Suprapubic skin (tissue), 4 donors: ENCODE measurements at regions not wholly inside any gene's neighbourhood (a gene's known extent, or its start where the extent isn't known, plus 50 kb on each side); places are given as distances from the start of the nearest gene placed in this dataset.

Experiments used
- EP300 ChIP-seq: sonication (generic); formaldehyde crosslinking; IDR thresholded peaks from one replicate; pipeline ENCODE4 v1.6.1; 2017; ENCODE audit warnings: antibody characterized with exemption
- POLR2A ChIP-seq, 2 donors: fragments of 450-650 bp; IDR thresholded peaks; one replicate each; pipeline ENCODE4 v1.6.1; 2017; ENCODE audit warnings: antibody characterized with exemption in 2 of 2, mild to moderate bottlenecking in 2 of 2, moderate library complexity in 2 of 2
- POLR2AphosphoS5 ChIP-seq, 3 donors: sonication (generic); formaldehyde crosslinking; IDR thresholded peaks; one replicate each; pipeline ENCODE4 v1.6.1; 2017; ENCODE audit warnings: antibody characterized with exemption in 3 of 3
- TF ChIP-seq, protein P1 (sequence below), 2 donors: fragments of 200-600 bp in 1 of 2; fragments of 450-650 bp in 1 of 2; sonication (generic) in 1 of 2; IDR thresholded peaks; one replicate each; pipeline ENCODE4 v1.5.1; 2016 to 2019; ENCODE audit warnings: antibody characterized with exemption in 2 of 2, mild to moderate bottlenecking in 1 of 2, moderate library complexity in 1 of 2

DNA sequence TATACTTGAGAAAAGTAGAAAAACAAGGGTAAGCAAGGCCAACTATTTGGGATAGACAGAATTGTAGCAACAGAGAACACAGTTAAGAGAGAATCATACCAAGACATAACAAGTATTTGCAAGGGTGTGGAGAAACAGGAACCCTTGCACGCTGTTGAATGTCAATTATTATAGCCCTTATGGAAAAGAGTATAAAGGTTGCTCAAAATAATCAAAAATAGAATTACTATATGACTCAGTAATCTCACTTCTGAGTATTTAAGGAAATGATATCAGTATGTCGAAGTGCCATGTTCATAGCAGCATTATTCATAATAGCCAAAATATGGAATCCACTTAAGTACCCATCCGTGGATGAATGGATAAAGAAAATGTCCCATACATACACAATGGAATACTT lies 193.3 kb downstream of the PHLDA1 start:
- TF ChIP-seq POLR2AphosphoS5 (IDR thresholded peaks at IDR 0.05): no peak
- TF ChIP-seq, protein P1, sequence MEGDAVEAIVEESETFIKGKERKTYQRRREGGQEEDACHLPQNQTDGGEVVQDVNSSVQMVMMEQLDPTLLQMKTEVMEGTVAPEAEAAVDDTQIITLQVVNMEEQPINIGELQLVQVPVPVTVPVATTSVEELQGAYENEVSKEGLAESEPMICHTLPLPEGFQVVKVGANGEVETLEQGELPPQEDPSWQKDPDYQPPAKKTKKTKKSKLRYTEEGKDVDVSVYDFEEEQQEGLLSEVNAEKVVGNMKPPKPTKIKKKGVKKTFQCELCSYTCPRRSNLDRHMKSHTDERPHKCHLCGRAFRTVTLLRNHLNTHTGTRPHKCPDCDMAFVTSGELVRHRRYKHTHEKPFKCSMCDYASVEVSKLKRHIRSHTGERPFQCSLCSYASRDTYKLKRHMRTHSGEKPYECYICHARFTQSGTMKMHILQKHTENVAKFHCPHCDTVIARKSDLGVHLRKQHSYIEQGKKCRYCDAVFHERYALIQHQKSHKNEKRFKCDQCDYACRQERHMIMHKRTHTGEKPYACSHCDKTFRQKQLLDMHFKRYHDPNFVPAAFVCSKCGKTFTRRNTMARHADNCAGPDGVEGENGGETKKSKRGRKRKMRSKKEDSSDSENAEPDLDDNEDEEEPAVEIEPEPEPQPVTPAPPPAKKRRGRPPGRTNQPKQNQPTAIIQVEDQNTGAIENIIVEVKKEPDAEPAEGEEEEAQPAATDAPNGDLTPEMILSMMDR (IDR thresholded peaks at IDR 0.05): no peak
- no peak for TF ChIP-seq POLR2A (IDR thresholded peaks at IDR 0.05)
- TF ChIP-seq EP300: no peak
